CD4-positive, alpha-beta T cell treated with Interleukin-1 beta for 1 hour (primary cell): ENCODE measurements at regions not wholly inside any gene's neighbourhood (a gene's known extent, or its start where the extent isn't known, plus 50 kb on each side); places are given as distances from the start of the nearest gene placed in this dataset.

Experiments used
- DNase-seq, 2 donors: peaks; one replicate each; pipeline ENCODE4 v3.0.0-alpha.2; 2020 to 2022

DNA sequence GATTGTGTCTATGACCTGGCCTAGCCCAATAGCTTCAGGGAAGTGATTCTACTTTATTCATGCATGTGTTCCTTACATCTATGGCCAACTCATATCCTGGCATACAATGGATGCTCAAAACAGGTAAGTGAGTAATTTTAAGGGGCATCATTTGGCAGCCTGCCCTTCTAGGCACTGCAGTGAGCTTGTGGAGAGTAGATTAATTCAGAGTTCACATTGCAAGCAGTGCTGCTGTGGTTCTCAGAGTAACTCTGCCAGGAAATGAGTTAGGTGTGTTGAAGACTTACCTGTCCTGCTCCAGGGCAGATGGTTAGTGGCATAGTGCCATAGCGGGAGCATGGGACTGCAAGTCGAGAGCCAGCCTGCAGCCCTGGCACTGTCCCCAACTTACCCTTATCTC is 158.0 kb downstream of the SCP2D1 start:
- DNase-seq, result no peak

- no peak for DNase-seq
These were observed 158.8 kb downstream of the SCP2D1 start for GRCh38 chr20:18972251-18972876.

DNA sequence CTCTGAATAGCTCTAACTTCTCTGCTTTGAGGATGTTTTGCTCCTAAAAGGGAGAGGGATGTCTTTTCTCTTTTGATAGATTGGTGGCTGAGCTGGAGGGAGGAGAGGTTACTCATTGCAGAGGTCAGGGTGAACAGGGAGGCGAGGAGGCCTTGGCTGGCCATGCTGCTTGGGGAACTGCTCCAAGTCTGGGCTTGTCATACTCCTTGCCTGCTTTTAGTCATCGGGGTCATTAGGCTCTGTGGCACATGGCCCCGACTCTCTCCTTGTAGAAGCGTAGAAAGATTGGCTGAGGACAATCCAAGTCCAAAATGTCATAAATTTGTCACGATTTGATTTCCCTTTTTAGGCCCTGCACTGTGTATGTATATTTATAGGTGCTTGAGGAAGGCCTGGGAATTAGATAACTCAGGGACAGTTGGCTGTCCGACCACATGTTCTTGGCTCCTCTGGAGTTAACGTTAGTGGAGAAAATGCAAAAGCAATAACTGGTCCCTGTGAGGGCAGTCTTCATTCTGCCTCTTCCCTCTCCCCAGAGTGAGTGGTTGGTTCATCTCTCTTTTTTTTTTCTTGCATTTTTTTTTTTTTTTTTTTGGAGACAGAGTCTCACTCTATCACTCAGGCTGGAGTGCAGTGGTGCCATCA is 160.1 kb downstream of the SCP2D1 start:
- DNase-seq, result no peak

- no peak for DNase-seq
These were observed 161.1 kb downstream of the SCP2D1 start for GRCh38 chr20:18974660-18975059.

- DNase-seq, result no peak
These were observed 163.9 kb downstream of the SCP2D1 start for GRCh38 chr20:18977441-18977840.

DNA sequence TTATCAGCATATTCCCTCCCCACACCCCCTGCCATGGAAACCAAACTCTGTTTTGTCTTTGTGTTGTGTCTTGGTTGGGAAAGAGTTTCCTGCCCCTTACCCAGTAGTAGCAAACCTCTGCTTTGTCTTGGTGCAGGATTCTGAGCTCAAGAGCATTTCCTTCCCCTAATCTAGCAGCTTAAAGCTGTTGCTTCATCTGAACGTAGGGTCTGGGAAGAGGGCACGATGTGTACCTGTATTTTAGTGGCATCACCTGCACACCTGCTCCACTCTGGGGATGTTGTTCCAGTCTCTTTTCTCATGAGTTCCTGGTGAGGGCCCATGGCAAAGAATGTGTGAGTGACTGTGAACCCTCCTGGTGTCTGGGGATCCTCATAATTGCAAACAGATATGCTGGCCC is 164.7 kb downstream of the SCP2D1 start:
- no peak for DNase-seq

- no peak for DNase-seq
These were observed 165.5 kb downstream of the SCP2D1 start for GRCh38 chr20:18979132-18979531.

- no peak for DNase-seq
These were observed 168.5 kb downstream of the SCP2D1 start for GRCh38 chr20:18981962-18982539.

- no peak for DNase-seq
These were observed 170.2 kb downstream of the SCP2D1 start for GRCh38 chr20:18983796-18984195.

DNA sequence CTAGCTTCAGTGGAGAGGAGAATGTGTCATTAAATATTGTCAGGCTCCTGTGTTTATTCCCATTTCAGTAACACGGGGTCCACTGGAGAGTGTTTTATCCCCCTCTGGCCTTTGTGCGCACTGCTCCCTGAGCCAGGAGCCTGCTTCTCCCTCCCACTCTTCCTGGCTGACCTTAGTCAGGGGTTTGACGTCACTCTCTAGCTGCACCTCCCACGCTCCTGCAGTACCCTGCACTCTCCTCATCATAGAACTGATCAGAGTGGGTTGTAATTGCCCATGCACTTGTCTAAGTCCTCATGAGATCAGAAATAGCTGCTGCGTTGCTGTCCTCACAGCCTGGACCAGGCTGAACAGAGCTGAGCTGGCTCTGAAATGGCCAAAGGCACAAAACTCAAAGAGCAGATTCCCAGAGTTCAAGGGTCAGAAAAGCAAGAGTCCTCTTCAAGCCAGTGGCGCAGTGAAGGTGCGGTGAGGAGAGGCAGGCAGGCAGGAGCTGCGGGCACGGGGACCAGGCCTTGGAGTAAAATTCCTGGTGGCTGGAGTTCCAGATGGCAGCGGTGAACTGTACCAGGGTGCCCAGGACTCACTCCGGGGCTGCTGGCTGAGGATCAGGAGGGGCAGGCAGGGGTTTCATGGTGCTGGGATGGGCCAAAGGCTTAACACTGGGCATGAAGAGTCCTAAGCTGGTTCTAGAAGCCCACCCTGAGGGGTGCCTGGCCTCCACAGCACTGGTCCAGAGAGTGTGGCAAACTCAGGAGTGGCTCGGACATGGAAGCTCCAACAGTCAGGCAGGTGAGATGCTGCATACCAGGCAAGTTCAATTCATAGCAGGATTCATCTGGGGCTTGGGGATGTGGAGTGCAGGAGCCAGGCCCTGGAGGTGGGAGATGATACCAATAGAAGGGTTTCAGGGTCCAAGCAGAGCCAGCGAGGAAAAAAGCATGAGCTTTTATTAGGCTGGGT is 170.9 kb downstream of the SCP2D1 start:
- DNase-seq, result no peak

- DNase-seq, result no peak
These were observed 172.0 kb downstream of the SCP2D1 start for GRCh38 chr20:18985551-18985950.

DNA sequence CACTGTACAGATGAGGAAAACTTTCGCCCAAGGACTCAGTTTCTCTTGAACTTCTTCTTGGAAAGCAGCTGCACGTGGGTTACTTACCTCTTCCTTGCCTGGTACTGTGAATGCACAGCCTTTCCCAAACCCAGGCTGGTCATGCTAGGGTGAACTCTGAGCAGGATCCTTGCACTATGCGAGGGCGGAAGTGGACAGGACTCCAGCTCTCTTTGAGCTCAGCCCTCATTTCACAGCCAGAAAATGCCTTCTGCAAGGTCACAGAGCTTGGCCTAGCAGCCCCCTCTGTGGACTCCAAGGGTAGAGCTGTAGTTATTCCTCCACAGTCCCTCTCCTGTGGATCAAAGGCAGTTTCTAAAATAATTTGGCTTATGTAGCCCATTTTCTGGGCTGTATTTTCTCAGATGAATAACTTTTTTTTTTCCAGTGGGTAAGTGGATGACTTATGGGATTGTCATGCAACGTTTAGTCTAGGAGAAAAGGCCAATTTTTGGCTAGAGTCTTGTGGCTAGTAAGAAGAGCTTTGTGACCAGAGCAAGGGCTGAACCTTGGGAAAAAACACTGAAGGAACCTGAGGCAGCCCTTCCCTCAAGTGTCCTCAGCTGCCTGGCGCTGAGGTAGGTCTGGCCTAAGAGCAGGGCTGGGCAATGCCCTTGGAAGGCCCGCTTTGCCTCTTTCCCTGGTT is 172.7 kb downstream of the SCP2D1 start:
- no peak for DNase-seq

DNA sequence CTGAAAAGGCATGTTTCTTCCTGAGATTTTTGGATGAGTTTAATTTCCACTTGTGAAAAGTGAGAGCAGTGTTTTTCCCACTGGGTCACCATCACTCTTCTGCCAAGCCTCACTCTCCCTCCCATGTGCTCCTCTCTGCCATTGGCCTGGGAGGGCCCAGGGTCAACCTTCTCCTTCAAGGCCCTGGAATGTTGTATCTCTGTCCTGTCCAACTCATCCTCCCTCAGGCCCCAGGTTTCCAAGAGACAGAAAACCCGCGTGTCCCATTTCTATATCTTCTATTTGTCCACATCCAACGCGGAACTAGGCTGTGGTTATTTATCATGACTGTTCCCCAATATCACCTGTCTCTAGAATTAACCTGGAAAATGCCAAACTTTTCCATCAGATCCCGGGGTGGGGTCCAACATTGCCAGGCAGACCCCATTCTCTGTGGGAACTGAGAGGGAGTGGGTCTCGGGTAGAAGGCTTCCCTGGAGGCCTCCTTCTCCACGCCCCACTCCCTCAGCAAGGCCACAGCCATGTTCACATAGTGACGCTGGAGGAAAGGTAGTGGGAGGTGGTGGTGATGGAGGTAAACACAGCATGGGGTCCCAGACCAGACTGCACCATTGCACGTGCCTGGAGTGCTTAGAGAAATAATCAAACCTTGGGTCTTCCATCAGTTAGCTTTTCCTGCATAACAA is 173.5 kb downstream of the SCP2D1 start:
- DNase-seq, result no peak

- no peak for DNase-seq
These were observed 174.3 kb downstream of the SCP2D1 start for GRCh38 chr20:18987781-18988360.

- no peak for DNase-seq
These were observed 175.1 kb downstream of the SCP2D1 start for GRCh38 chr20:18988701-18989100.

DNA sequence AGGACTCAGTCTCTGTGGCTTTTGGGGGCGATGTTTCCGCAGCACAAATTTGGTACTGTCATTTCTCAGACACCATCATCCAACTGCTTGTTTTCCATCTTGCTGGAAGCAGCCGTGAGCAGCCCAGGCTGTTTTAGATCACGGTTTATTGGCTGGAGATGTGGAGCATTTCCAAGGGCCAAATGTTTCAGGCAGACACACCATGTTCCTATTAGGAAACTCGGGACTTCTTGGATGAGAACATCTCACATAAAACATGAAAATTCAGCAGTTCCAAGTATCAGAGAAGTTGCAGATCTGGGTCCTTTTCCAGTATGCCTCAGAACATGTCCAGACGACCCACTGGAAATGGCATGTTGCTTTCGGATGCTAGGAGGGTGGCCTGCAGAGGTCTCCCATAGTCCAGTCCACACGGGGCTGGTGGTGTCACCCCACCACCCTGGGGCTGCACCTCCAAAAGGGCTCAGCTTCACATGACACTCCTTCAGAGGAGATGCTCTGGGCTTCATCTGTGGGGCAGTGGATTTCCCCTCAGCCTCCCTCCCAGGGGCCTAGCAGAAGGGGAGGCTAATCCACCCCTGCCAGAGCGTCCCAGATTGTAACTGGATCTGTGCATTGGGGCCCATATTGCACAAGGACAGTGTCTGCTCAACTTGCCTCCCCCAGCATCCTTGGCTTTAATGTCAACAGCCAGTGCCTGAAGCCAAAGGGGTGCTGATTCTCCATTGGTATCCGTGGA is 176.3 kb downstream of the SCP2D1 start:
- no peak for DNase-seq

DNA sequence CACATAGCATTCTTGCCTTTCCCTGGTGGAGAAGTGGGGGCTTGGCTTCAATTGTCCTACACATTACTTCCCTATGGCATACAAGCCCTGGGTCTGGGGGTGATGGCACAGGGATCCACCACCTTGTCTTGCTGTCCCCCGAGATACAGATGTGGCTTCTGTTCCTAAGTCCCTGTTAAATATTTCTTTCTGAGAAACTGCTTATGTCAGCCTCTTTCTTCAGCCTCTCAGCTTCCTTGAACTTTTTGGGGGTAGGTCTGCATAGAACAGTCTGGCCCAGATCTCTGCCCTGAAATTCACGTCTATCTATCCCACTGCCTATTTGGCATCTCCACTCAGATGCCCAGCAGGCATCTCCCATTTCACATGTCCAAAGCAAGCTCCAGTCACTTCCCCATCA is 177.4 kb downstream of the SCP2D1 start:
- DNase-seq, result no peak

GRCh38 chr20:18992418-18992817 is 178.8 kb downstream of the SCP2D1 start:
- DNase-seq, result no peak

DNA sequence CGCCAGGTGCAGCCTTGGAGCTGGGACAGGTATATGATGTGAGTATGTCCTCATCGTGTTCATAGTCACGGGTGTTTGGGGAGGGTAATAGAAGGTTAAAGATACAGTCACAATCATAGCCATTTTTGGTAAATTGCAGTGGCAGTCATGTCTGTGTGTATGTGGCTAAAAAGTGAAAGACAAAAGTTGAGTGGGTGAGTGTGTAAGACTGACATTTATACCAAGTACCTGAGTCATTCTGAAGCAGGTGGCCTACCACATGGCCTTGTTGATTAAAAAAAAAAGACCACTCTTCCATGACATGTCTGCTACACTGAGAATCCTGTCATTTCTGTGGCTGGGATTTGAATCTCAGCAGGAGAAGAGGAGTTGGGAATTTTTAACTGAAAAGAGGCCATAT is 181.9 kb downstream of the SCP2D1 start:
- DNase-seq, result no peak

- DNase-seq, result no peak
These were observed 185.5 kb downstream of the SCP2D1 start for GRCh38 chr20:18999086-18999485.

DNA sequence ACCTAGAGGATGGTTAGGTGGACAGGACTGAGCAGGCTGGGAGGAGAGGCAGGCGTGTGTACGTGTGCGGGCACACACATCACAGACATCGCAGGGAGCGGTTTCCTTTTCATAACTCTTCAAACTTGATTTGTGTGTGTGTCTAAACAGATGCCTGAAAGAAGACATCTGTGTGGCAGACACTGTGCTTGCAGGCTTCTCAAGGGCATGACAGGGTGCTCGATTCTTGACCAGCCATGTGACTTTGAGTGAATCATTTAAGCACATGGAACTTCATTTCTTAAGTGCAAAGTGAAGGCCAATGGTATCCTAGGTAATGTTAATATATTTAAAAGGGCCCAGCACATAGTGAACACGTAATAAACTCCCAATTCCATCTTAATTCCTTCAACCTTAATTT is 186.5 kb downstream of the SCP2D1 start:
- no peak for DNase-seq
